IMR-90 (cell line): ENCODE measurements at regions not wholly inside any gene's neighbourhood (a gene's known extent, or its start where the extent isn't known, plus 50 kb on each side); places are given as distances from the start of the nearest gene placed in this dataset.

Experiments used
- CEBPB ChIP-seq: IDR thresholded peaks from 2 replicates; pipeline ENCODE4 v1.6.1; 2012; ENCODE audit warnings: low read depth, low read length, improper control_type of control experiment
- CTCF ChIP-seq: conservative IDR thresholded peaks from 2 replicates; pipeline ENCODE4 v1.5.1; 2012; ENCODE audit warnings: mild to moderate bottlenecking, low read depth, low read length, improper control_type of control experiment
- ELK1 ChIP-seq: fragments of 150-350 bp; IDR thresholded peaks from 2 replicates; pipeline ENCODE4 v1.6.1; 2016; ENCODE audit warnings: low read depth, mild to moderate bottlenecking, low read length, moderate library complexity, borderline replicate concordance
- MAZ ChIP-seq: IDR thresholded peaks from 2 replicates; pipeline ENCODE4 v1.6.1; 2012; ENCODE audit warnings: low read depth, mild to moderate bottlenecking, low read length, improper control_type of control experiment, moderate library complexity, borderline replicate concordance
- RAD21 ChIP-seq: IDR thresholded peaks from 2 replicates; pipeline ENCODE4 v1.6.1; 2012; ENCODE audit warnings: low read length, improper control_type of control experiment
- SMC3 ChIP-seq: fragments of 150-350 bp; IDR thresholded peaks from 2 replicates; pipeline ENCODE4 v1.6.1; 2016; ENCODE audit warnings: low read depth, mild to moderate bottlenecking, antibody characterized with exemption, low read length, moderate library complexity
- USF2 ChIP-seq: fragments of 150-350 bp; IDR thresholded peaks from 2 replicates; pipeline ENCODE4 v1.6.1; 2017; ENCODE audit warnings: mild to moderate bottlenecking, antibody characterized with exemption, low read length, low read depth

- TF ChIP-seq CTCF (no peak), SMC3 (no peak), CEBPB (no peak), USF2 (no peak), RAD21 (no peak), MAZ (no peak), ELK1 (no peak)
Measured at GRCh38 chr13:51009597-51009996, 100.0 kb downstream of the RNASEH2B start.
